ENCODE measurements at regions not wholly inside any gene's neighbourhood (a gene's known extent, or its start where the extent isn't known, plus 50 kb on each side); places are given as distances from the start of the nearest gene placed in this dataset.
A peak's percentile ranks its signal among the peaks of the same experiment; 100 is the strongest.

DNA sequence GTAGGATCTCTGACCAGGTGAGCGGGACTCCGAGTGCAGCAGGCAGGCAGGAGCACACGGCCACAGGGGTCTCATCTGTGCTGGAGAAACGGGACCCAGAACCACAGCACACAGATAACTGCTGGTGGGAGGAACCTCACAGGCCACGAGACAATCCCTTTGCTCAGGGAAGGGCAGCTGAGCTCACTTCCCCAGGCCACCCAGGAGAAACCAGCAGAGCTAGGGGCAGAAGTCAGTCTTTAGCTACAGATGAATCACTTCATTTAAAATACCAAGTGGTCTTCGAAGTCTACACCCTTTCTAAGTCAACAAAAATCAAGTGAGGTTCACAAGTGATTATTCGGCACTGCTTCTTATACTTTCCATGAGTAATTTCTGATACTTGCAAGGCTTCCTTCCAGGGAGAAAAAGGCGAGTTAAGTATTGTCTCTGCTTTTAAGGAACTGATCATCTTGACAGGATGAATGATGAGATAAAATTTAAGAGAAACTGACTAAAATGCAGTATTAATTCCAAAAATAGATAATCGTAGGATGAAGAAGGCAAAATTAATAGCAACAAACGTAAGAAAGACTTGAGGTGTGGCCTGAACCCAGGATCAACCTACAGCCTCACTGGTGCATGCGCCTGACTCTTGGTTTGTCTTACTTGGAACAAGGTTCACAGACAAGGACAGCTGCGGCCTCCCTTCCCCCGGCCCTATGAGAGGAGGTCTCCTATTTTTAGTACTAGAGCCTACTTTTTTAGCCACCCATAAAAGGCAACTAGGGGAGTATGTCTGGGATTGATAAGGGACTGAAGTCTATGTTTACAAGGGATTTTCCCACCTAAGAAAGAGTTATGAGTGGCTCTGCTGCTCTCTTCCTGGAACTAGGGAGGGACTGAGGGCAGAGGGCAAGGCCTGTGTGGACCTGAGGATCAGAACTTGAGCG lies 233.6 kb downstream of the TTLL2 start (continued):
- TF ChIP-seq CEBPG (CRISPR knock-in tag; IDR thresholded peaks at IDR 0.05): peak; percentile 51

DNA sequence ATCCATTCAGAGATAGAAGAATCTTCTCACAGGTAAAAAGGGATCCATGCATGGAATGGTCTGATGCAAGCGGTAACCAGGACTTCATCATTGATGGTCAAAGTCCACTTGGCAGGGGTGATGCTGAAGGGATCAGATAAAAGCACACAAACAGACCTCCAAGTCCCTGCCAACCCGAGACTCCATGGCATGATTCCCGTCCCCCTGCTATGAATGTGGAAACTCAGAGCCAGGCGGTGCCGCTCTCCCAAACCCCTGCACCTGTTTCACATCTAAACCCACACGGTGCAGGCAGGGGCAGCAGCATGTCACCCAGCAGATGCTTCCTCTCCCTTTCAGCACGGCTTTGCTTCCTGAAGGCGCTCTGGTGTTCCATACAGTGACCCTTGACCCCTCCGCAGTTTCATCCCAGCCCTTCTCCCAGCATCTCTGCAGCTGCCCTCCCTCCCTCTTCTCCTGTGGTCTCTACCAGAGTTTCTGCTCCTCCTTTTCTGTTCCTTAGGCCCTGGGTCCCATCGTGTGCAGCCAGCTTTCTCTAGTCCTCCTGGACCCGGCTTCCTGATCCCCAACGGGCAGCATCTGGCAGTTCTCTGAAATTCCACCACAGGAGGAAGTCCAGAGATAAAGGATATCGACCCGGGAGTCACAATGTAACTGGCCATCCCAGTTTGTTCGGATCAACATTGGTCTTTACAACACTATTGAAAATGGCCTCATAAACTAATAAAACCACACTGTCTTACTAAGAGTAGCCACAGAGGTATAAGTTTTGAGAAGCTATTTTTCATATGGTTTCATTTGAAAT lies 235.0 kb downstream of the TTLL2 start:
- no peaks in the 10 kb centered on the region for H4K20me1 ChIP-seq (ENCODE audit: insufficient read depth, low read length)
- in situ Hi-C loops (cut with HindIII; ENCODE audit: extremely low pct_ligation_motif_present, low pct_unique_long_range_greater_than_20kb) (no loop called here), intact Hi-C loops (cut with micrococcal nuclease; ENCODE audit: unreplicated experiment) (loop anchor here (5.0 kb wide), 1 partner anchor 177 kb away; no protein-coding TSS in a partner anchor)
- peak overlapping the region; percentile 81 for H3K27ac ChIP-seq (ENCODE audit: extremely low read length, insufficient read depth, low read length)
- peak overlapping the region; percentile 35 to 67 (median 60); a peak in 5 of 6 replicates for H3K4me3 ChIP-seq (replicated peaks in 1 of 3; ENCODE audit: insufficient read depth in 1 of 3, low read depth in 2 of 3, low read length in 3 of 3)
- peak; percentile 86 for ATAC-seq
- POLR2A ChIA-PET: interaction anchor here (0.7 to 1.7 kb wide), 10 partner anchors 9 to 203 kb away, joined by 3 read pairs; no protein-coding TSS in a partner anchor
- H3K27me3 ChIP-seq (ENCODE audit: control insufficient read depth in 1 of 2, insufficient read depth in 2 of 2, low read length in 2 of 2): no peaks in the 10 kb centered on the region
- H3K4me2 ChIP-seq (ENCODE audit: low read depth, low read length): peak overlapping the region; percentile 83
- peak overlapping the region; percentile 66 for H3K9ac ChIP-seq (ENCODE audit: insufficient read depth, low read depth, low read length)
- H3K9me3 ChIP-seq (ENCODE audit: low read length): no peaks in the 10 kb centered on the region
- no peaks in the 10 kb centered on the region for H3K36me3 ChIP-seq (replicated peaks in 1 of 2; ENCODE audit: control insufficient read depth in 1 of 2, insufficient read depth in 2 of 2, low read length in 2 of 2)
- no peaks in the 10 kb centered on the region for H3K79me2 ChIP-seq (ENCODE audit: insufficient read depth, low read length)
- DNase-seq (ENCODE audit: low spot score): peak; percentile 97
- WGBS (ENCODE audit: low lambda C conversion rate): 5% methylated on average over 15 of the region's 15 CpGs
- FAIRE-seq: no peak
- CTCF ChIA-PET (ENCODE audit: low intra/inter-chr PET ratio, low total read pairs): no interaction called here
- TSS peak; percentile 97 for BruUV-seq (replicated peaks)
- H3K4me1 ChIP-seq (ENCODE audit: insufficient read depth, low read length): peaks cover 47% of the 10 kb centered on the region
- H2AFZ ChIP-seq (ENCODE audit: low read length): no peak overlapping the region
- TF ChIP-seq NBN (conservative IDR thresholded peaks at IDR 0.05) (no peak), ZNF282 (IDR thresholded peaks at IDR 0.05; ENCODE audit: partially characterized antibody) (no peak), RBFOX2 (IDR thresholded peaks at IDR 0.05; ENCODE audit: low read depth, low read length) (peak; percentile 76), ZSCAN9 (CRISPR knock-in tag; IDR thresholded peaks at IDR 0.05; ENCODE audit: borderline replicate concordance) (no peak), ZNF598 (CRISPR knock-in tag; IDR thresholded peaks at IDR 0.05; ENCODE audit: borderline replicate concordance) (peak; percentile 55; the same call in 1 of the 2 replicates), ZBTB3 (CRISPR knock-in tag; IDR thresholded peaks at IDR 0.05; ENCODE audit: borderline replicate concordance, low read depth) (no peak; the same call in 1 of the 2 replicates), THYN1 (CRISPR knock-in tag; IDR thresholded peaks at IDR 0.05; ENCODE audit: borderline replicate concordance, low read depth) (no peak), SOX5 (CRISPR knock-in tag; IDR thresholded peaks at IDR 0.05; ENCODE audit: borderline replicate concordance) (peak; percentile 77), KAT8 (CRISPR knock-in tag; IDR thresholded peaks at IDR 0.05) (peak; percentile 62), MXD4 (CRISPR knock-in tag; IDR thresholded peaks at IDR 0.05) (peak; percentile 70), BRD4 (CRISPR knock-in tag; IDR thresholded peaks at IDR 0.05) (no peak; the same call in none of the 2 replicates), ERF (CRISPR knock-in tag; IDR thresholded peaks at IDR 0.05) (peak; percentile 19), CENPX (CRISPR knock-in tag; IDR thresholded peaks at IDR 0.05) (no peak), JUNB (CRISPR knock-in tag; IDR thresholded peaks at IDR 0.05; ENCODE audit: borderline replicate concordance) (no peak), ZFP36 (IDR thresholded peaks at IDR 0.05; ENCODE audit: borderline replicate concordance, low read depth, low read length, partially characterized antibody) (no peak)
- TF ChIP-seq, protein P1, sequence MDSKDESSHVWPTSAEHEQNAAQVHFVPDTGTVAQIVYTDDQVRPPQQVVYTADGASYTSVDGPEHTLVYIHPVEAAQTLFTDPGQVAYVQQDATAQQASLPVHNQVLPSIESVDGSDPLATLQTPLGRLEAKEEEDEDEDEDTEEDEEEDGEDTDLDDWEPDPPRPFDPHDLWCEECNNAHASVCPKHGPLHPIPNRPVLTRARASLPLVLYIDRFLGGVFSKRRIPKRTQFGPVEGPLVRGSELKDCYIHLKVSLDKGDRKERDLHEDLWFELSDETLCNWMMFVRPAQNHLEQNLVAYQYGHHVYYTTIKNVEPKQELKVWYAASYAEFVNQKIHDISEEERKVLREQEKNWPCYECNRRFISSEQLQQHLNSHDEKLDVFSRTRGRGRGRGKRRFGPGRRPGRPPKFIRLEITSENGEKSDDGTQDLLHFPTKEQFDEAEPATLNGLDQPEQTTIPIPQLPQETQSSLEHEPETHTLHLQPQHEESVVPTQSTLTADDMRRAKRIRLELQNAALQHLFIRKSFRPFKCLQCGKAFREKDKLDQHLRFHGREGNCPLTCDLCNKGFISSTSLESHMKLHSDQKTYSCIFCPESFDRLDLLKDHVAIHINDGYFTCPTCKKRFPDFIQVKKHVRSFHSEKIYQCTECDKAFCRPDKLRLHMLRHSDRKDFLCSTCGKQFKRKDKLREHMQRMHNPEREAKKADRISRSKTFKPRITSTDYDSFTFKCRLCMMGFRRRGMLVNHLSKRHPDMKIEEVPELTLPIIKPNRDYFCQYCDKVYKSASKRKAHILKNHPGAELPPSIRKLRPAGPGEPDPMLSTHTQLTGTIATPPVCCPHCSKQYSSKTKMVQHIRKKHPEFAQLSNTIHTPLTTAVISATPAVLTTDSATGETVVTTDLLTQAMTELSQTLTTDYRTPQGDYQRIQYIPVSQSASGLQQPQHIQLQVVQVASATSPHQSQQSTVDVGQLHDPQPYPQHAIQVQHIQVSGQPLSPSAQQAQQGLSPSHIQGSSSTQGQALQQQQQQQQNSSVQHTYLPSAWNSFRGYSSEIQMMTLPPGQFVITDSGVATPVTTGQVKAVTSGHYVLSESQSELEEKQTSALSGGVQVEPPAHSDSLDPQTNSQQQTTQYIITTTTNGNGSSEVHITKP (CRISPR knock-in tag; IDR thresholded peaks at IDR 0.05; ENCODE audit: low read depth): peak; percentile 68; the same call in 1 of the 2 replicates
- TF ChIP-seq, protein P2, sequence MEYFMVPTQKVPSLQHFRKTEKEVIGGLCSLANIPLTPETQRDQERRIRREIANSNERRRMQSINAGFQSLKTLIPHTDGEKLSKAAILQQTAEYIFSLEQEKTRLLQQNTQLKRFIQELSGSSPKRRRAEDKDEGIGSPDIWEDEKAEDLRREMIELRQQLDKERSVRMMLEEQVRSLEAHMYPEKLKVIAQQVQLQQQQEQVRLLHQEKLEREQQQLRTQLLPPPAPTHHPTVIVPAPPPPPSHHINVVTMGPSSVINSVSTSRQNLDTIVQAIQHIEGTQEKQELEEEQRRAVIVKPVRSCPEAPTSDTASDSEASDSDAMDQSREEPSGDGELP (IDR thresholded peaks at IDR 0.05; ENCODE audit: borderline replicate concordance, low read depth): peak; percentile 18; the same call in 1 of the 2 replicates
